Transverse colon (tissue), 4 donors: ENCODE measurements at regions not wholly inside any gene's neighbourhood (a gene's known extent, or its start where the extent isn't known, plus 50 kb on each side); places are given as distances from the start of the nearest gene placed in this dataset.
A peak's percentile ranks its signal among the peaks of the same experiment; 100 is the strongest.

Experiments used
- DNase-seq: peaks from one replicate; pipeline ENCODE4 v3.0.0-alpha.2; 2019
- H3K27ac ChIP-seq, 4 donors: fragments of 200-600 bp; sonication (generic); 2 replicates each; pipeline ENCODE4 v1.5.1; 2016 to 2018; ENCODE audit warnings: inconsistent platforms in 4 of 4
- H3K27me3 ChIP-seq: fragments of 200-600 bp; sonication (generic); 2 replicates; pipeline ENCODE4 v1.5.1; 2017; ENCODE audit warnings: inconsistent platforms
- H3K36me3 ChIP-seq, 4 donors: fragments of 200-600 bp; sonication (generic); 2 replicates each; pipeline ENCODE4 v1.5.1; 2017 to 2019; ENCODE audit warnings: inconsistent platforms in 4 of 4
- H3K4me1 ChIP-seq, 4 donors: fragments of 200-600 bp; sonication (generic); 2 replicates each; pipeline ENCODE4 v1.5.1; 2017 to 2020; ENCODE audit warnings: inconsistent platforms in 4 of 4
- H3K4me3 ChIP-seq, 4 donors: fragments of 200-600 bp; sonication (generic); 1 replicate in 1 of 4; 2 replicates in 3 of 4; pipeline versions ENCODE4 v1.5.1 to v1.6.1; 2017 to 2019; ENCODE audit warnings: inconsistent platforms in 4 of 4
- H3K9me3 ChIP-seq, 2 donors: fragments of 200-600 bp; sonication (generic); 2 replicates each; pipeline ENCODE4 v1.5.1; 2017 to 2019; ENCODE audit warnings: inconsistent platforms in 2 of 2
- CTCF ChIP-seq, 5 experiments: fragments of 200-600 bp in 3 of 5; fragments of 450-650 bp in 2 of 5; sonication (generic) in 3 of 5; IDR thresholded peaks; 1 replicate in 2 of 5; 2 replicates in 3 of 5; pipeline ENCODE4 v1.5.1; 2016 to 2017; ENCODE audit warnings: antibody characterized with exemption in 5 of 5, inconsistent platforms in 3 of 5, mild to moderate bottlenecking in 2 of 5, moderate library complexity in 1 of 5
- EP300 ChIP-seq: sonication (generic); formaldehyde crosslinking; IDR thresholded peaks from one replicate; pipeline ENCODE4 v1.6.1; 2017; ENCODE audit warnings: antibody characterized with exemption, low read depth
- POLR2A ChIP-seq: fragments of 450-650 bp; IDR thresholded peaks from one replicate; pipeline ENCODE4 v1.6.1; 2016; ENCODE audit warnings: antibody characterized with exemption, mild to moderate bottlenecking, moderate library complexity
- POLR2AphosphoS5 ChIP-seq, 3 donors: sonication (generic); formaldehyde crosslinking; IDR thresholded peaks; one replicate each; pipeline ENCODE4 v1.6.1; 2016; ENCODE audit warnings: antibody characterized with exemption in 3 of 3
- WGBS, 2 donors: methylation state at CpG; one replicate each; pipeline ENCODE4 v1.1.5; 2018; ENCODE audit warnings: low coverage in 1 of 2; 5-methylcytosine and 5-hydroxymethylcytosine counted together
- in situ Hi-C, 4 donors: fragments of 200-750 bp; cut with MboI; loops; one replicate each; pipeline versions ENCODE4 v1.15.0 to v1.15.1; 2017; ENCODE audit warnings: low sequenced_read_pairs in 3 of 4, low pct_ligation_motif_present in 1 of 4, low pct_unique_long_range_greater_than_20kb in 1 of 4
- intact Hi-C: fragments of 100-400 bp; cut with DNase I; formaldehyde crosslinking; loops from one replicate; pipeline ENCODE4 v1.15.1; 2023; ENCODE audit warnings: low total_unique reads

DNA sequence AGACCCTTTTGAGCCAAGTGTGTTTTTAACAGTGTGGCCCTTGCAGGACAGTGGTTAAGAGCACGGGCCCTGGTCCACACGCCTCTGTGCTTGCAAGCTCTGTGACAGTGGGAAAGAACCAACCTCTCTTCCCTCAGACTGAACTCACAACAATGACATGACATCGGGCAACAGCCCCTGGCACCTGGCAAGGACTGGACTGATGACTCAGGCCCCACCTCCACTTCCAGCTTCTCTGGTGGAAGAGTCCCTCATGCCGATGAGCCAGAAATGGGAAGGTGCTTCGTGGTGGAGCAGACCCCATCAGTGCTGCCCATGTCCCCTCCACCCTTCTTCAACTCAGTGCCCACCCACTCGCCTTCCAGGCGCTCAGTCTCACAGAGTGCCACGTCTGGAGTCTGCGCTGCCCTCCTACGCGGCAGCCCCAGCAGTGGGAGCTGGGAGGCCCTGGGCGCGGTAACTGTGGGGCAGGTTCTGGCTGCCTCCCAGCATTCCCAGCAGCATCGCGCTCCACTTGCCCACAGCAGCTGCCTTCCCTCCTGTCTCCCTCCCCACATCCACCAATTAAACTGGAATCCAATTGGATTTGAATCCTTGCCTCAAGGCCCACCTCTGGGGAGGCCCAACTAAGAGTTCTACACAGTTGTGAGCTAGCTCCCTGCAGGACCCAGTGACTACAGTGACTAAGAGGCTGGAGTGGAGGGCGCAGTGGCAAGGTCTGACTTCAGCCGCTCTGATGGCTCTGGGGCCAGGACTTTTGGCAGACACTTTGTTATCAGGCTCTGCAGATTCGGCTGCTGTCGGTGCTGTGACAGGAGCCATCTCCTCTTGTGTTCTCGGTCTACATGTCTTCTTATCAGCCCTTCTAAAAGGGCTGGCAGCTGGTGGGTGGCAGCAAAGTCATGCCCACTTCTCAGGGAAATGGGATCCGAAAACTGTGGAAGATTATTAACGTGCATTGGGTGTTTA is 156.8 kb upstream of the MLN start:
- Histone ChIP-seq H3K27me3 (no peaks in the 10 kb centered on the region), H3K4me1 (no peaks in the 10 kb centered on the region), H3K4me3 (no peak overlapping the region), H3K9me3 (no peaks in the 10 kb centered on the region), H3K36me3 (no peaks in the 10 kb centered on the region), H3K27ac (no peak overlapping the region)
- TF ChIP-seq POLR2A (no peak), CTCF (IDR thresholded peaks at IDR 0.05) (no peak), EP300 (no peak), POLR2AphosphoS5 (IDR thresholded peaks at IDR 0.05) (no peak)
- intact Hi-C loops: no loop called here
- DNase-seq: no peak
- WGBS, 2 donors: 89% methylated on average over 22 of the region's 22 CpGs; no CpG with 5 or more reads in 1 of the 2 donors
- in situ Hi-C loops: no loop called here

DNA sequence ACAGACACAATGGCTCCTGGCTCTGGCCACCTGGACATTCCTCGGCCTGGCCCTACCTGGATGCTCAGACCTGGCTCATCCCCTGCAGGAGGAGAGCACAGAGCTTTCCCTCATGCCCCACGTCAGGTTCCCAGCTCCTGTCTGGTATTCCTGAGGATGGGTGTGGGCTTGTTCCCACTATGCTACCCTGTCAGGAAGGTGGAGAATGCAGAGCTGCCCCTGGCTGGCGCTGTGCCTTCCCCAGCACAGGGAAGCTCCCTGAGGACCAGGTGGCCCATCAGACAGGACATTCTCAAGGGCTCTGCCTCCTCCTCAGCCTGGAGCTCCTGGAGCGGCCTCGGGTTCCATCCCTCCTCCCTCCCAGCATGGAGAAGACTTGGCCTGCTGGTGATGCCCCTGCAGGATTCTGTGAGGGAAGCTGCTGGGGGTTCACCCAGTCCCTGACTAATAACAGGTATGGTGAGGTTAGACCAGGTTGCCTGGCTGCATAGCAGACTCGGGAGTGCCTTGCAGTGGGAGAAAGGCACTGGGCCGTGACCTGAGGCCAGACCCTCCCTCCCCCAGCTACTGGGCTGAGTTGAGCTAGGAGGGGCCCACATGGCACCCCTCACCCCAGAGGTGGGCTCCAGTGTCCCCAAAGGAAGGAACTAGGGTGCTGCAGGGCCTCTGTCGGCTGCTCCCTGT is 156.0 kb upstream of the MLN start:
- intact Hi-C loops (no loop called here), in situ Hi-C loops (no loop called here)
- no peaks in the 10 kb centered on the region for H3K27me3 ChIP-seq
- no peak overlapping the region for H3K27ac ChIP-seq
- 78% methylated on average over 6 of the region's 8 CpGs; no CpG with 5 or more reads in 1 of the 2 donors for WGBS, 2 donors
- no peaks in the 10 kb centered on the region for H3K9me3 ChIP-seq
- DNase-seq: no peak
- no peaks in the 10 kb centered on the region for H3K4me1 ChIP-seq
- H3K36me3 ChIP-seq: no peaks in the 10 kb centered on the region
- no peak overlapping the region for H3K4me3 ChIP-seq
- no peak for TF ChIP-seq EP300
- TF ChIP-seq POLR2A: no peak
- no peak for TF ChIP-seq CTCF (IDR thresholded peaks at IDR 0.05)
- TF ChIP-seq POLR2AphosphoS5 (IDR thresholded peaks at IDR 0.05): no peak

GRCh38 chr6:33959329-33959651 is 155.5 kb upstream of the MLN start:
- no peaks in the 10 kb centered on the region for H3K36me3 ChIP-seq
- H3K27ac ChIP-seq: no peak overlapping the region
- no peak overlapping the region for H3K4me3 ChIP-seq
- no peaks in the 10 kb centered on the region for H3K9me3 ChIP-seq
- WGBS, 2 donors: 70% methylated on average over 2 of the region's 2 CpGs; no CpG with 5 or more reads in 1 of the 2 donors
- H3K27me3 ChIP-seq: no peaks in the 10 kb centered on the region
- no peaks in the 10 kb centered on the region for H3K4me1 ChIP-seq
- intact Hi-C loops: no loop called here
- no peak for DNase-seq
- in situ Hi-C loops: no loop called here
- TF ChIP-seq EP300 (no peak), POLR2AphosphoS5 (IDR thresholded peaks at IDR 0.05) (no peak), POLR2A (no peak), CTCF (IDR thresholded peaks at IDR 0.05) (no peak)

DNA sequence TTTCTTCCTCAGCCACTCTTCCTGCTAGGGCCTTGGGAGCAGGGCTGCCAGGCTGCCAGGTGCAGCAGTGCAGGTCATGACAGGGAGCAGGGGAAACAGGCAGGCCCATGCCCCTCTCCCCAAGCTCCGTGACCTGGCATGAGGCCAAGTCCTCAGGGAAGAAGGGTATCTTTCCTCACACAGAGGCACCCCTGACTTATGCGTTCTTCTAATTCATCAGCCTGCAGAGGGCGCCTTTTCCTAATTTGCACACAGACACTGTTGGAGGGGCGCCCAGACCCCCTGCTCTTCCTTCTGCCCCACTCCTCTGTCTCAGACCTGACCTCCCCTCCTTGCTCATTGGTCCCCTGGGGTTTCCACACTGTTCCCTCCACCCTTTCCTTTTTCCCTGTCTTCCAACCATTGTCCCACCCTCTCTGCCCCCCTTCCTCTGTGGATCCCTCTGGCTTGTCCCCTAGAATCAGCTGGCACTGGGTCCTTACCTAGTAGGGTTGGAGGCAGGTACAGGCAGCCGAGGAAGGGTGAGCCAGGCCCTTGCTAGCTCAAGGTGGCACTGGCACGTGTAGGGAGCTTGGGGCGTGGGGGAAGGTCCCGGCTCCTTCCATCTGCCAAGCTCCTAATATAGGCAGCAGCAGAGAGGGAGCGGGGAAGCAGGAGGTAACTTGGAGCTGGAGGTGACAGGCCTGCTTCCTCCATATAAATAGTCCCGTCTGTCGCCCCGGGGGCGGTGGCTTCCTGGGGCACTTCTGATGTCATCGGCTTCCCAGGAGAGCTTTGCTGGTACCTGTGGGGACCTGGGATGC is 154.9 kb upstream of the MLN start:
- in situ Hi-C loops: no loop called here
- H3K27ac ChIP-seq: no peak overlapping the region
- TF ChIP-seq POLR2A (no peak), CTCF (IDR thresholded peaks at IDR 0.05) (peak in 3 of 5 experiments; percentile 21 to 38 (median 22)), POLR2AphosphoS5 (IDR thresholded peaks at IDR 0.05) (no peak)
- H3K4me1 ChIP-seq: no peaks in the 10 kb centered on the region
- no peaks in the 10 kb centered on the region for H3K36me3 ChIP-seq
- intact Hi-C loops: no loop called here
- H3K27me3 ChIP-seq: no peaks in the 10 kb centered on the region
- H3K9me3 ChIP-seq: no peaks in the 10 kb centered on the region
- whole genome bisulfite sequencing, 2 donors: 46 to 62% methylated on average over 3 to 14 of the region's 14 CpGs
- H3K4me3 ChIP-seq: no peak overlapping the region
- no peak for DNase-seq
